DOHH2 (cell line): ENCODE measurements at regions not wholly inside any gene's neighbourhood (a gene's known extent, or its start where the extent isn't known, plus 50 kb on each side); places are given as distances from the start of the nearest gene placed in this dataset.
"Not testable (repeated sequence)": the region's sequence is repeated elsewhere in the genome, so short reads cannot be mapped to it uniquely, and the experiment has no call there.

ENCODE experiments used
- H3F3A ChIP-seq: fragments of 200-600 bp; sonication (generic), shearing (Covaris generic); 2 replicates; pipeline ENCODE4 v1.6.0; 2016; ENCODE audit warnings: antibody characterized with exemption, mild to moderate bottlenecking; ENCODE audit not compliant: control insufficient read depth, insufficient read depth
- H3K27ac ChIP-seq: fragments of 200-600 bp; sonication (generic); 2 replicates; pipeline ENCODE4 v1.5.1; 2014; ENCODE audit warnings: low read depth, mild to moderate bottlenecking, low read length, moderate library complexity
- H3K27me3 ChIP-seq: fragments of 200-600 bp; sonication (generic); 2 replicates; pipeline ENCODE4 v1.6.1; 2014; ENCODE audit warnings: mild to moderate bottlenecking, low read length, mixed read lengths; ENCODE audit not compliant: control insufficient read depth
- H3K36me3 ChIP-seq: fragments of 200-600 bp; sonication (generic); 2 replicates; pipeline ENCODE4 v1.6.1; 2014; ENCODE audit warnings: mild to moderate bottlenecking, low read length, moderate library complexity, mixed read lengths; ENCODE audit not compliant: control insufficient read depth
- H3K4me1 ChIP-seq: fragments of 200-600 bp; sonication (generic); 2 replicates; pipeline ENCODE4 v1.6.1; 2014; ENCODE audit warnings: mild to moderate bottlenecking, low read length, mixed read lengths; ENCODE audit not compliant: control insufficient read depth
- H3K4me2 ChIP-seq: fragments of 200-600 bp; sonication (generic); 2 replicates; pipeline ENCODE4 v1.6.0; 2014; ENCODE audit warnings: mild to moderate bottlenecking, low read length, moderate library complexity
- H3K4me3 ChIP-seq: fragments of 200-600 bp; sonication (generic); 2 replicates; pipeline ENCODE4 v1.5.1; 2014; ENCODE audit warnings: mild to moderate bottlenecking, low read length, mixed read lengths
- H3K79me2 ChIP-seq: fragments of 200-600 bp; sonication (generic); 2 replicates; pipeline ENCODE4 v1.6.1; 2014; ENCODE audit warnings: mild to moderate bottlenecking, low read length, mixed read lengths; ENCODE audit not compliant: control insufficient read depth
- H3K9me2 ChIP-seq: fragments of 200-600 bp; sonication (generic); replicated peaks from 2 replicates; pipeline ENCODE4 v1.6.1; 2014; ENCODE audit warnings: mild to moderate bottlenecking, low read length, mixed read lengths; ENCODE audit not compliant: control insufficient read depth
- H3K9me3 ChIP-seq: fragments of 200-600 bp; sonication (generic); 2 replicates; pipeline ENCODE4 v1.6.1; 2014; ENCODE audit warnings: antibody characterized with exemption, low read length, mixed read lengths; ENCODE audit not compliant: control insufficient read depth, insufficient read depth
- H4K20me1 ChIP-seq: fragments of 200-600 bp; sonication (generic); 2 replicates; pipeline ENCODE4 v1.6.0; 2014; ENCODE audit warnings: low read depth, mild to moderate bottlenecking, antibody characterized with exemption, low read length, moderate library complexity; ENCODE audit not compliant: control insufficient read depth, insufficient read depth
- EZH2phosphoT487 ChIP-seq: fragments of 200-600 bp; sonication (generic); IDR thresholded peaks from 2 replicates; pipeline ENCODE4 v1.6.1; 2017; ENCODE audit warnings: borderline replicate concordance, mild to moderate bottlenecking, antibody characterized with exemption, low read length, moderate library complexity, mixed read lengths
- TF ChIP-seq, protein P1 (sequence below): fragments of 200-600 bp; sonication (generic); IDR thresholded peaks from one replicate; pipeline ENCODE4 v1.5.1; 2014; ENCODE audit warnings: antibody characterized with exemption, mild to moderate bottlenecking, low read depth, low read length; ENCODE audit not compliant: poor library complexity, severe bottlenecking

DNA sequence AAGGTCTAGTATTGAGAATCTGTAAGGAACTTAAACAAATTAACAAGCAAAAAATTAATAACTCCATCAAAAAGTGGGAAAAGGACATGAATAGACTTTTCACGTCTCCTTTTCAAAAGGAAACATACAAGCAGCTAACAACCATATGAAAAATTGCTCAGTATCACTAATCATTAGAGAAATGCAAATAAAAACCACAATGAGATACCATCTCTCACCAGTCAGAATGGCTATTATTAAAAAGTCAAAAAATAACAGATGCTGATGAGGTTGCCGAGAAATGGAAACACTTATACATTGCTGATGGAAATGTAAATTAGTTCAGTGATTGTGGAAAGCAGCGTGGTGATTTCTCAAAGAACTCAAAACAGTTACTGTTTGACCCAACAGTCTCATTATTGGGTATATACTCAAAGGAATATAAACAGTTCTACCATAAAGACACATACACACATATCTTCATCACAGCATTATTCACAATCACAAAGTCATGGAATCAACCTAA, 410.4 kb upstream of the SMIM31 start:
- no peak overlapping the region for H3K4me2 ChIP-seq
- H3K9me3 ChIP-seq, result no peaks in the 10 kb centered on the region
- no peaks in the 10 kb centered on the region for H3F3A ChIP-seq
- H3K9me2 ChIP-seq, result no peaks in the 10 kb centered on the region
- H3K79me2 ChIP-seq, result no peaks in the 10 kb centered on the region
- no peak overlapping the region for H3K27ac ChIP-seq
- H3K27me3 ChIP-seq, result no peaks in the 10 kb centered on the region
- H4K20me1 ChIP-seq, result no peaks in the 10 kb centered on the region
- no peak for TF ChIP-seq EZH2phosphoT487
- TF ChIP-seq, protein P1, sequence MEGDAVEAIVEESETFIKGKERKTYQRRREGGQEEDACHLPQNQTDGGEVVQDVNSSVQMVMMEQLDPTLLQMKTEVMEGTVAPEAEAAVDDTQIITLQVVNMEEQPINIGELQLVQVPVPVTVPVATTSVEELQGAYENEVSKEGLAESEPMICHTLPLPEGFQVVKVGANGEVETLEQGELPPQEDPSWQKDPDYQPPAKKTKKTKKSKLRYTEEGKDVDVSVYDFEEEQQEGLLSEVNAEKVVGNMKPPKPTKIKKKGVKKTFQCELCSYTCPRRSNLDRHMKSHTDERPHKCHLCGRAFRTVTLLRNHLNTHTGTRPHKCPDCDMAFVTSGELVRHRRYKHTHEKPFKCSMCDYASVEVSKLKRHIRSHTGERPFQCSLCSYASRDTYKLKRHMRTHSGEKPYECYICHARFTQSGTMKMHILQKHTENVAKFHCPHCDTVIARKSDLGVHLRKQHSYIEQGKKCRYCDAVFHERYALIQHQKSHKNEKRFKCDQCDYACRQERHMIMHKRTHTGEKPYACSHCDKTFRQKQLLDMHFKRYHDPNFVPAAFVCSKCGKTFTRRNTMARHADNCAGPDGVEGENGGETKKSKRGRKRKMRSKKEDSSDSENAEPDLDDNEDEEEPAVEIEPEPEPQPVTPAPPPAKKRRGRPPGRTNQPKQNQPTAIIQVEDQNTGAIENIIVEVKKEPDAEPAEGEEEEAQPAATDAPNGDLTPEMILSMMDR, result no peak
- no peaks in the 10 kb centered on the region for H3K36me3 ChIP-seq
- H3K4me3 ChIP-seq, result no peak overlapping the region
- no peaks in the 10 kb centered on the region for H3K4me1 ChIP-seq

DNA sequence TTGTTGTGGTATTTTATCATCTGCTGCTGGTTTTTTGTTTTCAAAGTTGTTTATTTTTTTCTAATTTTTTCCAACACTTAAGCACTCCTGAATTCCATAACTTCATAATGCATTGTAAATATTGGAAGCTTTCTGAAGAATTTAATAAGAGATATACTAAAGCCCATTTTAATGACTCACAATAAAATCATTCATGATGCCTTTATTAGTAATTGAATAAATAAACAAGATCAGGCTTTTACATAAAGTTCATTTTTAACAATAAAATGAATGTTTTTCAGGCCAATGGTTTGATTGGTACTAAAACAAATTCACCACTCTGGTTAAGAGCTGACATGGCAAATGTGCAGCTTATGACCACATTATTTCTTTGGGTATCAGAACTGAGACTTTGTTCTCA, 408.2 kb upstream of the SMIM31 start:
- Histone ChIP-seq H3K27me3 (no peaks in the 10 kb centered on the region), H3K36me3 (no peaks in the 10 kb centered on the region), H4K20me1 (no peaks in the 10 kb centered on the region), H3K9me3 (no peaks in the 10 kb centered on the region), H3K79me2 (no peaks in the 10 kb centered on the region), H3K27ac (no peak overlapping the region), H3K4me2 (no peak overlapping the region), H3K9me2 (no peaks in the 10 kb centered on the region), H3K4me1 (no peaks in the 10 kb centered on the region), H3F3A (no peaks in the 10 kb centered on the region), H3K4me3 (no peak overlapping the region)
- no peak for TF ChIP-seq EZH2phosphoT487
- TF ChIP-seq, protein P1, result no peak

DNA sequence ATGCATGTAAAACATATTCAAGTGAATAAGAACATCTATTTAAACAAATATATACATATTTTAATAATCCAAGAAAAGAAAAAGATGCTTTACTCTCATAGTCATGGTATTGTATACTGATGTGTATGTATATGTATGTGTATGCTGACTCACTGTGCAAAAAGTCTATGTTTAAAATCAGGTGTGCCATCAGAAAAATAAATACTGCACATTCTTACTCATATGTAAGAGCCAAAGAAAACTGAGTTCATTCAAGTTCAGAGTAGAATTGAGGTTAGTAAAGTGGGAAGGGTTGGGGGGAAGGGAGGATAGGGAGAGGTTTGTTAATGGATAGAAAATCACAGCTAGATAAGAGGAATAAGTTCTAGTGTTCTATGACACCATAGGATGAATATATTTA, 403.9 kb upstream of the SMIM31 start:
- Histone ChIP-seq H3K27me3 (no peaks in the 10 kb centered on the region), H3F3A (no peaks in the 10 kb centered on the region), H3K9me3 (no peaks in the 10 kb centered on the region), H3K4me3 (no peak overlapping the region), H3K9me2 (no peaks in the 10 kb centered on the region), H3K27ac (no peak overlapping the region), H3K4me2 (no peak overlapping the region), H3K4me1 (no peaks in the 10 kb centered on the region), H3K79me2 (no peaks in the 10 kb centered on the region), H4K20me1 (no peaks in the 10 kb centered on the region), H3K36me3 (no peaks in the 10 kb centered on the region)
- TF ChIP-seq, protein P1, result no peak
- TF ChIP-seq EZH2phosphoT487, result no peak

DNA sequence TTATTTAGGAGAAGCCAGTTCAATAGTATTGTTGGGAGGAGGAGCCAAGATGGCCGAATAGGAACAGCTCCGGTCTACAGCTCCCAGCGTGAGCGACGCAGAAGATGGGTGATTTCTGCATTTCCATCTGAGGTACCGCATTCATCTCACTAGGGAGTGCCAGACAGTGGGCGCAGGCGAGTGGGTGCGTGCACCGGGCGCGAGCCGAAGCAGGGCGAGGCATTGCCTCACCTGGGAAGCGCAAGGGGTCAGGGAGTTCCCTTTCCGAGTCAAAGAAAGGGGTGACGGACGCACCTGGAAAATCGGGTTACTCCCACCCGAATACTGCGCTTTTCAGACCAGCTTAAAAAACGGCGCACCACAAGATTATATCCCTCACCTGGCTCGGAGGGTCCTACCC, 403.2 kb upstream of the SMIM31 start:
- H3K79me2 ChIP-seq, H3F3A ChIP-seq, H3K36me3 ChIP-seq, H3K4me1 ChIP-seq, H3K4me3 ChIP-seq, H3K9me3 ChIP-seq, H4K20me1 ChIP-seq, H3K27me3 ChIP-seq, H3K4me2 ChIP-seq, H3K9me2 ChIP-seq, H3K27ac ChIP-seq: not testable (repeated sequence)
